Epithelial cell of proximal tubule (primary cell): ENCODE measurements at regions not wholly inside any gene's neighbourhood (a gene's known extent, or its start where the extent isn't known, plus 50 kb on each side); places are given as distances from the start of the nearest gene placed in this dataset.

ENCODE experiments used
- DNase-seq: peaks from one replicate; pipeline ENCODE4 v3.0.0-alpha.2; 2011; ENCODE audit warnings: low read depth
- H3K4me3 ChIP-seq: 2 replicates; pipeline ENCODE4 v1.5.1; 2011; ENCODE audit warnings: low read depth, mild to moderate bottlenecking, low read length
- TF ChIP-seq, protein P1 (sequence below): conservative IDR thresholded peaks from 2 replicates; pipeline ENCODE4 v1.5.1; 2012; ENCODE audit warnings: low read depth, mild to moderate bottlenecking, low read length

DNA sequence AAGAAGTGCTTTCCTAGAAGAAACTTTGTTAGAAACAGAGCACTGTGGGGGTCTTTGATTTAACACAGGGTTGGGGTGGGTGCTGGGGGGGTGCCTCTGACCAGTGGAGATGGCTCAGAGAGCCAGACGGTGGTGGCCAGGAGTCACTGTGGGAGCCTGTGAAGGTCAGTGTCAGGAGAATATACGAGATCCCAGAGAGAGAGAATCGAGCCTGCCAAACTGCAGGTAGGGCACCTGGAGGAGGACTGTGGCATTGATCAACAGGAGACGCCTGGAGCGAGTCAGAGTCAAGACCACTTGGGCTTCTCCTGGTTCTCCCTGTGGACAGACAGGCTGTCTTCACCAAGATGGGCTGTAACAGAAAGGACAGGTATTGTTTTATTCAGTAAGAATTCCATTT is 136.5 kb upstream of the TWIST2 start:
- no peak for DNase-seq
- no peak overlapping the region for H3K4me3 ChIP-seq
- TF ChIP-seq, protein P1, sequence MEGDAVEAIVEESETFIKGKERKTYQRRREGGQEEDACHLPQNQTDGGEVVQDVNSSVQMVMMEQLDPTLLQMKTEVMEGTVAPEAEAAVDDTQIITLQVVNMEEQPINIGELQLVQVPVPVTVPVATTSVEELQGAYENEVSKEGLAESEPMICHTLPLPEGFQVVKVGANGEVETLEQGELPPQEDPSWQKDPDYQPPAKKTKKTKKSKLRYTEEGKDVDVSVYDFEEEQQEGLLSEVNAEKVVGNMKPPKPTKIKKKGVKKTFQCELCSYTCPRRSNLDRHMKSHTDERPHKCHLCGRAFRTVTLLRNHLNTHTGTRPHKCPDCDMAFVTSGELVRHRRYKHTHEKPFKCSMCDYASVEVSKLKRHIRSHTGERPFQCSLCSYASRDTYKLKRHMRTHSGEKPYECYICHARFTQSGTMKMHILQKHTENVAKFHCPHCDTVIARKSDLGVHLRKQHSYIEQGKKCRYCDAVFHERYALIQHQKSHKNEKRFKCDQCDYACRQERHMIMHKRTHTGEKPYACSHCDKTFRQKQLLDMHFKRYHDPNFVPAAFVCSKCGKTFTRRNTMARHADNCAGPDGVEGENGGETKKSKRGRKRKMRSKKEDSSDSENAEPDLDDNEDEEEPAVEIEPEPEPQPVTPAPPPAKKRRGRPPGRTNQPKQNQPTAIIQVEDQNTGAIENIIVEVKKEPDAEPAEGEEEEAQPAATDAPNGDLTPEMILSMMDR = no peak

DNA sequence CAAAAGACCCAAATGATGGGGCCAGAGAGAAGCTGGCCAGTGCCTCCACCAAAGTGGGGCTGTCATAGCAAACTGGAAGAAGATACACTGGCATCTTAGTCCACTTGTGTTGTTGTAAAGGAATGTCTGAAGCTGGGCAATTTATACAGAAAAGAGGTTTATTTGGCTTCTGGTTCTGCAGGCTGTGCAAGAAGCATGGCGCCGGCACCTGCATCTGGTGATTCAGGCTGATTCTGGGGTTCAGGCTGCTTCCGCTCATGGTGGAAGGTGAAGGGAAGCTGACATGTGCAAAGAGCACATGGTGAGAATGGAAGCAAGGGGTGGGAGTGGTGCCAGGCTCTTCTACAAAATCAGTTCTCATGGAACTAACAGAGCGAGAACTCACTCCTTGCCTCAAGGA is 135.9 kb upstream of the TWIST2 start:
- no peak for DNase-seq
- no peak overlapping the region for H3K4me3 ChIP-seq
- TF ChIP-seq, protein P1 = no peak

DNA sequence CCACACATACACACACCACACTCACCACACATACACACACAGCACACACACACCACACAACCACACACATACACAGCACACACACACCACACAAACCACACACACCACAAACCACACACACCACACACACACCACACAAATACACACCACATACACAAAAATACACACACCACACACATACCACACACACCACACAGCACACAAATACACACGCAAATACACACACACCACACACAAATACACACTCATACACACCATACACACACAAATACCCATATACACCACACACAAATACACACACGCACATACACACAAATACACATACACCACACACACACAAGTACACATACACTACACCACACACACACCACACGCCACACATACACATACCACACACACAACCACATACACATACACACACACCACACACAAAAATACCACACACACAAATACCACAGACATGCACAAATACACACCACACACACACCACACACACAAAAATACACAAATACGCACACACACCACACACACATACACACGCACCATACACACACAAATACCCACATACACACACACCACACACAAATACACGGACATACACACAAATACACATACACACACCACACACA is 134.6 kb upstream of the TWIST2 start:
- no peak overlapping the region for H3K4me3 ChIP-seq
- DNase-seq = no peak
- TF ChIP-seq, protein P1 = no peak

DNA sequence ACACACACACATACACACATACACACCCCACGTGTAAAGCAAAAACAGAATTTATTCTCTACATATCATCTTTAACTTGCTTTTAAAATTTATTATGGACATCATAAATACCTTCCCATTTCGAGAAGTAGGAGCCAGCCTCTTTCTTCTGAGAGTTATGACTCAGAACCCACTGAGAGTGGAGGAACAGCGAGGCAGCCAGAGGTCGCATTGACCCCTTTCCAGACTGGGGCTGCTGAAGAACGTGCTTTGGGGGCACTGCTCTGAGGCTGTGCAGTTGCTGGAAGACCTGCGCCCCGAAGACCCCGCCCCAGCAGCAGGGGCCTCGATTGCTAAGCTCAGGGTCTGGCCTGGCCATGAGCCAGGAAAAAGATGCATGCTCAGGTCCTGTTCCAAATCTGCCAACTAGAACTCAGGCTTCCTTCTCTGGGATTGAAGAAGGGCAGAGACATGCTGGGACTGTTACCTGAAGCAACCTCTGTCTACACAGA is 133.8 kb upstream of the TWIST2 start:
- no peak for DNase-seq
- no peak overlapping the region for H3K4me3 ChIP-seq
- TF ChIP-seq, protein P1 = no peak

DNA sequence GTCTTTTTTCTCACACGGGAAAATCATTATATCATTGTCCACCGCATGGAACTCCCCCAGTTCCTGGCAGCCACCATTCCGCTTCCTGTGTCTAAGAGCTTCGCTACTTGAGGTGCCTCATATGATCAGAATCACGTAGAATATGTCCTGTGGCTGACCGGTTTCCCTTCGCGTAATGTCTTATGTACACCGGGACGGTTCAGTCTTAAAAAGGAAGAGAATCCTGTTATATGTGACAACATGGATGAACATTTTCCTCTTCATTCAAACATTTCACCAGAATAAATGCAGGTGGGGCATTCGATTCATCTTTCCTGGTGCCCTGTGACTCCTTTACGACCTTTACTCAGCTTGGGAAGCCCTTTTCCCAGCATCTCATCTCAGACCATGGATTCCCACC is 131.7 kb upstream of the TWIST2 start:
- TF ChIP-seq, protein P1 = no peak
- no peak for DNase-seq

DNA sequence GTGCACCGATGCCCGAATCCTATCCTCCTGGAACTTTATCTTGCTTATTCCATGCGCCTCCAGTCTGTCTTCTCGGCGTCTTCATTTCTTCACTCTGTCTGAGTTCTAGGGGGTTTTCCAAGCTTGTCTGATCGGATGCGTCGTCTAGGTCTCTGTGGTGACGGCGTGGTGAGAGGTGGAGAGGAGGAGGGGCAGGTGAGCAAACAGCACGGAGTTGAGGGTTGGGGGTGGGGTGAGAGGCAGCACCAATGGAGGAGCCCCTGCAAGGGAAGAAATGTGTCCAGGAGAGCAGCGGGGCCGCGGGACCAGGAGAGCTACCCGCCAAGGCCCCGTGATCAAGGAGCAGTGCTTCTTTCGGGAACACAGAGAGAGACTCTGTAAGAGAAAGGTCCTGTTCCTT is 131.3 kb upstream of the TWIST2 start:
- H3K4me3 ChIP-seq = no peak overlapping the region
- no peak for DNase-seq
- TF ChIP-seq, protein P1 = no peak

More for the DNA sequence above, 131.7 kb upstream of the TWIST2 start:
- no peak overlapping the region for H3K4me3 ChIP-seq

DNA sequence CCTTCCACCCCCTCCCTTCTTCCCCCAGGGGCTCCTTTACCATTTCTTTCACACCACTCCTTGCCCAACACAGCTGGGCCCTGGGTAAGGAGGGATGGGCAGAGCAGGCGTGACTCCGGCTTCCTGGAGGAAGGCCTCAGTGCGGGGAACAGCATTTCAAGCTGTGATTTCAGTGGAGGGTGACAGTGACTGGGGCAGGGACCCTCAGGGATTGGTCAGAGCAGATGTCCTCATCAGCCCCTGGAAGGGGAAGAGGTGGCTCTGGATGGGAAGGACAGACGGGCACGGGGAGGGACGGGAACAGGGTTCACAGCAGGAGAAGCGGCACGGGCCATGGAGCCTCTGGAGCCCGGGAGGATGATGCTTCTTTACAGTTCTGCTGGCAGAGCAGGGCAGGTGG is 130.8 kb upstream of the TWIST2 start:
- no peak for DNase-seq
- H3K4me3 ChIP-seq = no peak overlapping the region
- TF ChIP-seq, protein P1 = no peak
